K562 (cell line): ENCODE measurements at regions not wholly inside any gene's neighbourhood (a gene's known extent, or its start where the extent isn't known, plus 50 kb on each side); places are given as distances from the start of the nearest gene placed in this dataset.

Experiments
- BHLHE40 ChIP-seq: IDR thresholded peaks from 2 replicates; pipeline ENCODE4 v1.6.1; 2011; ENCODE audit warnings: low read length, improper control_type of control experiment
- CHD2 ChIP-seq: IDR thresholded peaks from 2 replicates; pipeline ENCODE4 v1.6.1; 2011; ENCODE audit warnings: low read depth, low read length
- CTCF ChIP-seq, 3 experiments: IDR thresholded peaks in 2 of 3; conservative IDR thresholded peaks in 1 of 3; 2 replicates each; pipeline ENCODE4 v1.5.1; 2011 to 2012; ENCODE audit warnings: low read length in 3 of 3, mild to moderate bottlenecking in 3 of 3, control low read depth in 2 of 3, improper control_type of control experiment in 1 of 3, inconsistent platforms in 1 of 3, low read depth in 1 of 3, mixed read lengths in 1 of 3, moderate library complexity in 1 of 3; ENCODE audit not compliant: insufficient read depth in 2 of 3
- E2F8 ChIP-seq: fragments of 450-650 bp; IDR thresholded peaks from 2 replicates; pipeline ENCODE4 v1.7.1; 2018; ENCODE audit warnings: mild to moderate bottlenecking, low read depth; ENCODE audit not compliant: partially characterized antibody
- ESRRA ChIP-seq: fragments of 450-650 bp; IDR thresholded peaks from 2 replicates; pipeline ENCODE4 v1.6.1; 2014; ENCODE audit warnings: low read depth, mild to moderate bottlenecking, moderate library complexity, borderline replicate concordance
- FOSL1 ChIP-seq: fragments of 200-800 bp; sonication (Bioruptor generic); conservative IDR thresholded peaks from 2 replicates; pipeline ENCODE4 v1.6.1; 2016; ENCODE audit warnings: missing genetic modification characterization, missing compliant biosample characterization
- FOXM1 ChIP-seq, 2 experiments: fragments of 450-650 bp in 1 of 2; sonication (generic) in 1 of 2; formaldehyde crosslinking in 1 of 2; IDR thresholded peaks; 2 replicates each; pipeline versions ENCODE4 v1.6.1 to v1.9.0; 2017 to 2022; ENCODE audit warnings: low read depth in 2 of 2, mild to moderate bottlenecking in 2 of 2, missing genetic modification reagents in 1 of 2, moderate library complexity in 1 of 2
- MAZ ChIP-seq, 2 experiments: fragments of 450-650 bp in 1 of 2; sonication (generic) in 1 of 2; formaldehyde crosslinking; IDR thresholded peaks in 1 of 2; conservative IDR thresholded peaks in 1 of 2; 2 replicates each; pipeline versions ENCODE4 v1.4.0 to v1.5.0; 2020; ENCODE audit warnings: mild to moderate bottlenecking in 1 of 2, missing genetic modification reagents in 1 of 2
- MCM7 ChIP-seq, 2 experiments: fragments of 450-650 bp; IDR thresholded peaks; 2 replicates each; pipeline ENCODE4 v1.6.1; 2016 to 2018
- MYNN ChIP-seq, 2 experiments: sonication (generic); formaldehyde crosslinking in 1 of 2; IDR thresholded peaks; 2 replicates each; pipeline versions ENCODE4 v1.5.0 to v1.6.1; 2016 to 2020; ENCODE audit warnings: antibody characterized with exemption in 1 of 2, missing genetic modification reagents in 1 of 2
- POLR2A ChIP-seq: fragments of 450-650 bp; conservative IDR thresholded peaks from 2 replicates; pipeline ENCODE4 v1.6.1; 2016
- RBM39 ChIP-seq: fragments of 200-400 bp; formaldehyde crosslinking; optimal IDR thresholded peaks from 2 replicates; pipeline ENCODE3; 2018; ENCODE audit warnings: low read depth, low read length
- RFX1 ChIP-seq: fragments of 450-650 bp; IDR thresholded peaks from 2 replicates; pipeline ENCODE4 v1.6.1; 2016; ENCODE audit warnings: mild to moderate bottlenecking, moderate library complexity
- SIN3A ChIP-seq, 2 experiments: fragments of 150-350 bp in 1 of 2; IDR thresholded peaks; 2 replicates each; pipeline ENCODE4 v1.6.1; 2011 to 2016; ENCODE audit warnings: borderline replicate concordance in 2 of 2, low read depth in 2 of 2, low read length in 2 of 2, mild to moderate bottlenecking in 2 of 2, moderate library complexity in 2 of 2; ENCODE audit not compliant: control insufficient read depth in 1 of 2

GRCh38 chr20:41782255-41782654 lies 164.1 kb upstream of the CHD6 start:
- TF ChIP-seq FOXM1 (IDR thresholded peaks at IDR 0.05; ENCODE audit: low read depth) (no peak), FOXM1 (CRISPR knock-in tag; IDR thresholded peaks at IDR 0.05; ENCODE audit: low read depth) (no peak), FOSL1 (tag) (no peak), RBM39 (no peak), CTCF (IDR thresholded peaks at IDR 0.05 in 2 of 3, conservative IDR thresholded peaks at IDR 0.05 in 1 of 3; ENCODE audit: insufficient read depth in 2 of 3, low read depth in 1 of 3, low read length in 3 of 3) (no peak), CHD2 (no peak), SIN3A (IDR thresholded peaks at IDR 0.05; ENCODE audit: borderline replicate concordance in 2 of 2, control insufficient read depth in 1 of 2, low read depth in 2 of 2, low read length in 2 of 2) (no peak), POLR2A (no peak), E2F8 (no peak), MYNN (IDR thresholded peaks at IDR 0.05) (no peak), MYNN (CRISPR knock-in tag; IDR thresholded peaks at IDR 0.05) (no peak), ESRRA (no peak), MCM7 (IDR thresholded peaks at IDR 0.05) (no peak), MAZ (CRISPR knock-in tag; conservative IDR thresholded peaks at IDR 0.05 in 1 of 2, IDR thresholded peaks at IDR 0.05 in 1 of 2) (no peak), RFX1 (no peak), BHLHE40 (no peak)
